Putamen (tissue), 1 donor: ENCODE measurements at regions not wholly inside any gene's neighbourhood (a gene's known extent, or its start where the extent isn't known, plus 50 kb on each side); places are given as distances from the start of the nearest gene placed in this dataset.
"Not testable (repeated sequence)": the region's sequence is repeated elsewhere in the genome, so short reads cannot be mapped to it uniquely, and the experiment has no call there.

Source experiments
- DNase-seq: peaks from one replicate; pipeline ENCODE4 v3.0.0-alpha.2; 2016; ENCODE audit warnings: low spot score

DNA sequence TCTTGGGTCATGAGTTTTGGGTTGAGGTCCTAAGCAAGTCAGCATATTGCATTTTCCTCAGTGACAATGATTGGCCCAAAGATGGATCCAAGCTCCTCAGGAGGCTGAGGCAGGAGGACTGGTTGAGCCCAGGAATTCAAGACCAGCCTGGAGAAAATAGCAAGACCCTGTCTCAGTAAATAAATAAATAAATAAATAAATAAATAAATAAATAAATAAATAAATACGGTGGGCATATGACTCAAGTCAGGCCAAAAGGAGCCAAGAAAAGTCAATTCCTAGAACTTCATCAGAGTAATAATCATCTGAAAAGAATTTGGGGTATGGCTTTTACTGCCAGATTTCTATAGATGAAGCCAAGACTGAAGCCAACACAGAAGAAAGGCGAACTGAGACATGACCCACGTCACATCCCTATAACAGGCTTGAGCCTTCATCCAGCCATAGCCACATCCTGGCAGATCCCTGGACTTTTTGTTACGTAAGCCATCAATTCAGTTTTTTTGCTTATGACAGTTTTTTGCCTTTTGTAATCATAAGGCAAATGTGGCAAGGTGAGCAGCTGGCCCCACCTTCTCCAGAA is 88.5 kb upstream of the NFASC start:
- DNase-seq, result no peak

- DNase-seq, result not testable (repeated sequence)
These were observed 85.6 kb upstream of the NFASC start for GRCh38 chr1:204785023-204785422.

GRCh38 chr1:204788470-204788869 is 82.2 kb upstream of the NFASC start:
- no peak for DNase-seq

DNA sequence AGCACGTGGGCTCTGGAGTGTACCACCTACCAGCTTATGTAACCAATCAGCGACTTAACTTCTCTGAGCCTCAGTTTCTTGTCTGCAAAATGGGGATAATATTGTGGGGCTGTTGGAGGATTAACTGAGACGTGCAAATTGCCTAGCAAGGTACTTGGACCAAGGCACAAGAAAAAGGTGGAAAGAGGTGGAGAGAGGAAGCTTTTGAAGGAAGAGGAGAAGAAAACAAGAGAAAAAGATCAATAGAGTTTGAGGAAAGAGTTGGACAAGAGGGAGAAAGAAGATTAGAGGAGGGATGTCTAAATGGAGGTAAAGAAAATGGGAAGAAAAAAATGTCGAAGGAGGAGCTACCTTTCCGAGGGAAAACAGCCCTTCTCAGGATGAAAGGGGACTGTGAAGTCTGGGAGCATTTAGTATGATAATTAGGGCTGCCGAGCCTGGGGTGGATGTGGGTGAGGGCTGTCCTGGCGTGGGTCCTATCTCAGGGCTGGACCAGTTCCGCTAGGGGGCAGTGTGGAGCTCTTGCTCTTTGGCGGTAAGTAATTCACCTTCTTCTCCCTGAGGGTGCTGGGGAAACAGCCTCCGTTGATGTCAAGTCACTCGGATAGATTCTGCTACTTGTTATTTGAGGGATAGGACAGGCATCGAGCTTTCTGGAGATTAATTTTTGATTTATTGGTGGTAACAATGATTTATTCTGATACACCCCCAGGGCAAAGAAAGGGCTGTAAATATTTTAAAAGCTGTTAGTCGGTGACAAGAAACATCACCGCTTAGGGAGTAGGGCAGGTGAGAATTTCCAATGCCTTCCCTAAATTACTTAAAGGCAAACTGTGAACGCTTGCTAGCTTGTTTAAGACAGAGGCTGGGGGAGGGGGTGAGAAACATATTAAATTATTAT is 79.0 kb upstream of the NFASC start:
- DNase-seq, result peak; percentile 16

DNA sequence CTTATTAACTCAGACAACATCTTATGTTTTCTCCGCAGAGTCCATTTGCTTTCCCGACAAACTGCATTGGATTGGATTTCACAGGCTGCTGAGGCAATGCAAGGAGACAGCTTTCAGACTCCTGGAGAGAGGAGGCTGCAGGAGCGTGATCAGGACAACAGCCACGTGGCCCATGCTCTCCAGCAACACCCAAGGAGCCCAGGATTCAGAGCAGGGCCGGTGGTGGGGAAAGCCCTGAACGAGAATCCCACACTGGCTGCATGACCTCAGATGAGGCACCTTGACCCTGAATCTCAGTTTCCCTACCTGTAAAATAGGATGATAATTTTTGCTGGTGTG is 78.3 kb upstream of the NFASC start:
- DNase-seq, result no peak

- no peak for DNase-seq
These were observed 77.3 kb upstream of the NFASC start for GRCh38 chr1:204793259-204793914.

DNA sequence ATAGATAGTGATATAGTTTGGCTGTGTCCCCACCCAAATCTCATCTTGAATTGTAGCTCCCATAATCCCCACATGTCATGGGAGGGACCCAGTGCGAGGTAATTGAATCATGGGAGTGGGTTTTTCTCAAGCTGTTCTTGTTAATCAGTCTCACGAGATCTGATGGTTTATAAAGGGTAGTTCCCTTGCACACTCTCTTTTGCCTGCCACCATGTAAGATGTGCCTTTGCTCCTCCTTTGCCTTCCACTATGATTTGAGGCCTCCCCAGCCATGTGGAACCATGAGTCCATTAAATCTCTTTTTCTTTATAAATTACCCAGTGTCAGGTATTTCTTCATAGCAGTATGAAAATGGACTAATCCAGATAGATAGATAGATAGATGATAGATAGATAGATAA is 73.8 kb upstream of the NFASC start:
- DNase-seq, result not testable (repeated sequence)

- no peak for DNase-seq
These were observed 73.3 kb upstream of the NFASC start for GRCh38 chr1:204797401-204797800.

GRCh38 chr1:204799630-204800029 is 71.0 kb upstream of the NFASC start:
- DNase-seq, result no peak

GRCh38 chr1:204801211-204801610 is 69.5 kb upstream of the NFASC start:
- no peak for DNase-seq

DNA sequence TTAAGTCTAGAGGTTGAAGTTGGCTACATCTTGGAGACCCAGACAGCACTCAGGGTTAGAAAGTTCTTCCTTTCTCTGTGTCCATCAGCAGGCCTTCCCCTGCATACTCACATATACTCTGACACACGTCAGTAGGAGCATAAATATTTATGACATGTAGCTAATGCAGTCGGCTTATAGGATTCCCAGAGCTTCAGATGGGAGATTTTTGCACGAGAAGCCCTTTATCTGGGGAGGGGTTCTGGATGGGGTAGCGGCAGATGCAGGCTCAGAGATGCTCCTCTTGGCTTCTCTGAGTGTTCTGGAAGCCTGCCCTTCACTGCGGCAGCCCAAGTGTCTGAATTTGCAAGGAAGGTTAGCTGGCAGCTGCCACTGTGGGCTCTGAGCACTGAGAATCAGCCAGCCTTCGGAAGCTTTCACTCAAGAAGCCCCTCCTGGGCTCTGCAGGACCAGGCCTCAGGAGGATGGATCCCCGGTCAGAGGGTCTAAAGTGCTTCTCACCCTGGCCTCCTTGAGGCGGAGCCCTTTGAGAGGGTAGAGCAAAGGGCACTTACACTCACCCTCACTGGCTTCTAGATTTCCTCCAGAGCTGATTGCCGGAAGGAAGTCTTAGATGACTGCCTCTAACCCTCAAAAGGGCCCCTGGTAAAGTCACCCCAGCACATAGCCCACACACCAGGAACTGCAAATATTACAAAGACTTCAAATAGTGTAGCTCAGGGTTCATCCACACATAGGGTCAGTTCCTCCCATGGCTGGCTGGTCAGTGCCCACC is 68.1 kb upstream of the NFASC start:
- DNase-seq, result no peak

GRCh38 chr1:204803607-204804006 is 67.1 kb upstream of the NFASC start:
- no peak for DNase-seq

DNA sequence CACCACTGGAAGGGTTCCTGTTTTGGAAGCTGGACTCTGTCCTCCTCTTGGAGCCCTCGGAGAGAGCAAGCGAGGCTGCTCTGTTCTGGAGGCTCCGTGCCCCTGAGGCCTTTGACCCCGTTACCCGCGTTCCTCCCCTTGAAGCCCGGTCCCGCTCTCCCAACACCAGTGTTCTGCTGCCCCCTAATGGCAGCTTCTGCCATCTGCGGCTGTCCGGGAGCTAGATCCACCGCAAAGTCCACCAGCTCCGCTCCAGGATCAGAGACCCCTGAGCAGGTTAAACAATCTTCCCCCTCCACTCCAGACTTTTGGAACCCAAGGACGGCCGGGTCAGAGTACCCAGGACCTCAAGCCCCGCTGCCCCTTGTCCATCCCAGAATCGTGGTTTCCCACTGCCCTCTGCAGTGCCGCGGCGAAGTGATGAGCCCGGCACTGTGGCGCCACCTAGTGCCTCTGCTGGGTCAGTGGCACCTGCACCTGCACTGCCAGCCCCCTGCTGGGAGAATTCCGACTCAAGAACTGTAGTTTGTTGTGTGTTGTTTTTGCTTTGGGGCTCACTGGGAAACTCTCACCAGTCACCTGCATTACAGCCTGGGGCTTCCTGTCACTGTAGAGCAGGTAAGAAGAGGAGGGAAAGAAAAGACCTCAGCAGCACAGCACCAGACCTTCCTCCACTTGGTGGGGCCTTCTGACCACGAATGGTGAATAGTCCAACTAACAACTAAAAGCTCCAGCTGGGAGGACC is 63.5 kb upstream of the NFASC start:
- DNase-seq, result peak; percentile 85

- no peak for DNase-seq
These were observed 61.2 kb upstream of the NFASC start for GRCh38 chr1:204809488-204809887.

- DNase-seq, result no peak
These were observed 57.8 kb upstream of the NFASC start for GRCh38 chr1:204812842-204813241.

- DNase-seq, result no peak
These were observed 57.1 kb upstream of the NFASC start for GRCh38 chr1:204813522-204813921.

- no peak for DNase-seq
These were observed 56.3 kb upstream of the NFASC start for GRCh38 chr1:204814166-204814884.

DNA sequence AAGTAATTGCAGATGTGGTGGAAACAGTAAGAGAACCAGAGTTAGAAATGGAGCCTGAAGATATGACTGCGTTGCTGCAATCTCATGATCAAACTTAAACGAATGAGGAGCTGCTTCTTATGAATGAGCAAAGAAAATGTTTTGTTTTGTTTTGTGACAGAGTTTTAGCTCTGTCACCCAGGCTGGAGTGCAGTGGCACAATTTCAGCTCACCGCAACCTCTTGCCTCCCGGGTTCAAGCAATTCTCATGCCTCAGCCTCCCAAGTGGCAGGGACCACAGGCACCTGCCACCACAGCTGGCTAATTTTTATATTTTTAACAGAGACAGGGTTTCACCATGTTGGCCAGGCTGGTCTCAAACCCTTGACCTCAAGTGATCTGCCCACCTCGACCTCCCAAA is 53.3 kb upstream of the NFASC start:
- no peak for DNase-seq

- no peak for DNase-seq
These were observed 51.7 kb upstream of the NFASC start for GRCh38 chr1:204818998-204819397.

DNA sequence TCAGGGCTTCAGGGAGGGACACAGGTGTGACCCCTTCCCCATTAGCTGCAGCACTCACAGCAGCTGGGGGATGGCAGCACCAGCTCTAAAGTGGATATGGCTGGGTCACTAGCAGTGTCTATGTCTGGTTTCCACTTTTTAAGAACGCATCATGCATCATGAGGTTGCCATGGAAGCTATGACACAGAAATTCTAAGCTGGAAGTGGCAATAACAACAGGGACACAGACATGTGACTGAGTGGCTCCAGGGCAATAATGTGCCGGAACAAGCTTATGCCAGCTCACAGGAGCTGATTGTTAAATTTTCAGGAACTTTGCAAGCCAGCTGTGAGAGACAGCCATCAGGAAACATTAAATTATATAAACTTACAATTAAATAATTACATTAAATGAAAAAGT is 51.2 kb upstream of the NFASC start:
- no peak for DNase-seq
